ENCODE measurements at regions not wholly inside any gene's neighbourhood (a gene's known extent, or its start where the extent isn't known, plus 50 kb on each side); places are given as distances from the start of the nearest gene placed in this dataset.

- Mint-ChIP-seq H3K36me3 (no peaks in the 10 kb centered on the region), H3K27me3 (ENCODE audit: low read depth in 2 of 2) (peaks cover 0 to 4% of the 10 kb centered on the region in 2 donors), H3K4me1 (no peaks in the 10 kb centered on the region), H3K27ac (no peak overlapping the region), H3K4me3 (no peak overlapping the region), H3K9me3 (peaks cover 0 to 3% of the 10 kb centered on the region in 2 donors)
- Histone ChIP-seq H3K36me3 (ENCODE audit: control insufficient read depth, insufficient read depth, low read length) (no peaks in the 10 kb centered on the region), H3K9me3 (ENCODE audit: control insufficient read depth, insufficient read depth, low read length) (no peaks in the 10 kb centered on the region), H3K4me1 (ENCODE audit: control insufficient read depth, insufficient read depth, low read length) (no peaks in the 10 kb centered on the region), H3K4me3 (ENCODE audit: low read length) (no peak overlapping the region), H3K27ac (ENCODE audit: low read length) (no peak overlapping the region), H3K27me3 (ENCODE audit: control insufficient read depth, insufficient read depth, low read length) (no peaks in the 10 kb centered on the region)
- intact Hi-C loops (cut with micrococcal nuclease): no loop called here
- WGBS (ENCODE audit: insufficient coverage): no CpG with 5 or more reads among the region's 1 CpG
- DNase-seq (no peak), ATAC-seq (no peak)
- TF ChIP-seq CTCF (IDR thresholded peaks at IDR 0.05): no peak
These were observed 392.9 kb upstream of the B3GALT2 start for GRCh38 chr1:193579323-193579722.

GRCh38 chr1:193574913-193575312, 388.5 kb upstream of the B3GALT2 start:
- Mint-ChIP-seq H3K4me1 (peaks cover 5% of the 10 kb centered on the region in 2 donors), H3K9me3 (no peaks in the 10 kb centered on the region), H3K27me3 (ENCODE audit: low read depth in 2 of 2) (no peaks in the 10 kb centered on the region), H3K4me3 (no peak overlapping the region), H3K27ac (no peak overlapping the region), H3K36me3 (no peaks in the 10 kb centered on the region)
- Histone ChIP-seq H3K4me1 (ENCODE audit: control insufficient read depth, insufficient read depth, low read length) (peaks cover 3% of the 10 kb centered on the region), H3K27me3 (ENCODE audit: control insufficient read depth, insufficient read depth, low read length) (no peaks in the 10 kb centered on the region), H3K4me3 (ENCODE audit: low read length) (no peak overlapping the region), H3K9me3 (ENCODE audit: control insufficient read depth, insufficient read depth, low read length) (no peaks in the 10 kb centered on the region), H3K27ac (ENCODE audit: low read length) (no peak overlapping the region), H3K36me3 (ENCODE audit: control insufficient read depth, insufficient read depth, low read length) (no peaks in the 10 kb centered on the region)
- ATAC-seq (no peak), DNase-seq (no peak)
- no peak for TF ChIP-seq CTCF (IDR thresholded peaks at IDR 0.05)
- intact Hi-C loops (cut with micrococcal nuclease): no loop called here

DNA sequence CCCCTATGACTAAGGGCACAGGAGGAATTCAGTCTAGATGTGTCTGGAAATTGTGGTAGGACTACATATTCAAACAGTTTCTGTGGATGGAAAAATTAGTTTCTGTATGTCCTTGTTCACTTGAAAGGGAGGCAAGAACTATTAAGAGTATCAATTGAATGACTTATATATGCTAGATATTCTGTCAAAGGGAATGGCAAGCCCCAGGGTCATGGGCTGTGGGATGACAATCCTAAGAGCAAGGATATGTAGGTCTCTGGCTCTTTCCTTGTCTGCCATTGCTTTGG, 383.5 kb upstream of the B3GALT2 start:
- Mint-ChIP-seq H3K27ac (peak overlapping the region; percentile 54 to 83), H3K27me3 (ENCODE audit: low read depth in 2 of 2) (peaks cover 0 to 3% of the 10 kb centered on the region in 2 donors), H3K4me3 (peak overlapping the region; percentile 37), H3K36me3 (no peaks in the 10 kb centered on the region), H3K9me3 (no peaks in the 10 kb centered on the region), H3K4me1 (peaks cover 26 to 27% of the 10 kb centered on the region in 2 donors)
- Histone ChIP-seq H3K27ac (ENCODE audit: low read length) (peak overlapping the region; percentile 34), H3K27me3 (ENCODE audit: control insufficient read depth, insufficient read depth, low read length) (no peaks in the 10 kb centered on the region), H3K36me3 (ENCODE audit: control insufficient read depth, insufficient read depth, low read length) (no peaks in the 10 kb centered on the region), H3K9me3 (ENCODE audit: control insufficient read depth, insufficient read depth, low read length) (no peaks in the 10 kb centered on the region), H3K4me1 (ENCODE audit: control insufficient read depth, insufficient read depth, low read length) (peaks cover 3% of the 10 kb centered on the region), H3K4me3 (ENCODE audit: low read length) (no peak overlapping the region)
- peak in 1 of 3 donors; percentile 33 for ATAC-seq
- DNase-seq: no peak
- no peak for TF ChIP-seq CTCF (IDR thresholded peaks at IDR 0.05)
- intact Hi-C loops (cut with micrococcal nuclease): no loop called here

DNA sequence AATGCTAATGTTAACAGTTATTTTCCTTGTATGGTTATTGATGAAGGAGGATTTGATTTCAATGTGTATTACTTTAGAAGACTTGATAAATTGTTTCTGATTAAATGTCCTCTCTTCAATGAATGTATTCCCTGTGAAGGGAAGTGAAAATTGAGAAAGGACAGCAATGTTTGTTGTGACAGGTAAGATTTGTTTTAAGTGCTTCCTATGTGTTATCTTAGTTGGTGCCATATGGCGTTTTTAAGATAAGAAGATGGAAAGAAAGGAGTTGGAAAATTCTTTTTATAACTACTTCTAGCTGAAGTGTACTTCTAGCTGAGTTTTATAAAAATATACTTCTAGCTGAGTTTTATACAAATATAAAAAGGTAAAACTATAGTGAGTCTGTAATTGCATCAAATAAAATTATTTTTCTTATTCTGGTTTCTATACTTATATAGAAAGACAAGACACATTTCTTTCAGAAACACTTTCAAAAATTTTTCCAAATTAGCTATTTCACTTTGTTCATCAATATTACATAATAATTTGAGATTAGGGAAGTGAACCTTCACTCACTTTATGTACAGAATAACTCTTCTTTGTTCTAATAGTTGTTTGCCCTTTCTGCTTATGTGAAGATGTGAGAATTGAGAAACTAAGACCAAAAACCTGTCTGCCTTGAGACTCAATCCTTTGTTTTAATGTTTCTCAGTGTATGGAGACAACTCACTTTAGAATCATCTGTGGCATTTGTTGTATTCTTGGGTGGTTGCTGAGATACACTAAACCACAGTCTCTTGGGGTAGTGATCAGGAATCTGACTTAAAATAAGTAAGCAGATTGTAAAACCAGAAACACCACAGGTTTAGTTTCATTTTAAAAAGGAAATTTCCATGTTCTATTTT, 382.9 kb upstream of the B3GALT2 start:
- peak in 1 of 2 donors; percentile 50 for DNase-seq
- Histone ChIP-seq H3K4me1 (ENCODE audit: control insufficient read depth, insufficient read depth, low read length) (peaks cover 3% of the 10 kb centered on the region), H3K27me3 (ENCODE audit: control insufficient read depth, insufficient read depth, low read length) (no peaks in the 10 kb centered on the region), H3K9me3 (ENCODE audit: control insufficient read depth, insufficient read depth, low read length) (no peaks in the 10 kb centered on the region), H3K4me3 (ENCODE audit: low read length) (no peak overlapping the region), H3K36me3 (ENCODE audit: control insufficient read depth, insufficient read depth, low read length) (no peaks in the 10 kb centered on the region), H3K27ac (ENCODE audit: low read length) (peak overlapping the region; percentile 43)
- peak overlapping the region; percentile 37 for H3K4me3 Mint-ChIP-seq
- H3K27me3 Mint-ChIP-seq (ENCODE audit: low read depth in 2 of 2): peaks cover 0 to 3% of the 10 kb centered on the region in 2 donors
- no peaks in the 10 kb centered on the region for H3K9me3 Mint-ChIP-seq
- H3K36me3 Mint-ChIP-seq: no peaks in the 10 kb centered on the region
- ATAC-seq: peak; percentile 24 to 70 (median 63)
- TF ChIP-seq CTCF (IDR thresholded peaks at IDR 0.05): no peak
- peaks cover 26 to 27% of the 10 kb centered on the region in 2 donors for H3K4me1 Mint-ChIP-seq
- intact Hi-C loops (cut with micrococcal nuclease): no loop called here
- no CpG with 5 or more reads among the region's 1 CpG for WGBS (ENCODE audit: insufficient coverage)
- H3K27ac Mint-ChIP-seq: peak overlapping the region; percentile 54 to 83

Data from natural killer cell (primary cell).